Heart right ventricle (tissue), 16 donors: ENCODE measurements at regions not wholly inside any gene's neighbourhood (a gene's known extent, or its start where the extent isn't known, plus 50 kb on each side); places are given as distances from the start of the nearest gene placed in this dataset.

Experiments used
- ATAC-seq, 8 donors: fragments of 200-7000 bp; cut with Tn5 transposase; one replicate each; pipeline ENCODE4 v1.9.1; 2020; ENCODE audit warnings: mild to moderate bottlenecking in 8 of 8, moderate library complexity in 8 of 8, moderate number of reproducible peaks in 1 of 8
- DNase-seq, 2 donors: peaks; one replicate each; pipeline ENCODE4 v3.0.0-alpha.2; 2020
- H3K27ac ChIP-seq, 10 donors: fragments of 200-600 bp; sonication (generic) in 2 of 10; one replicate each; pipeline versions ENCODE4 v1.5.0 to v1.8.0; 2020 to 2022; ENCODE audit warnings: mild to moderate bottlenecking in 3 of 10
- H3K27me3 ChIP-seq, 7 donors: fragments of 200-600 bp; one replicate each; pipeline ENCODE4 v1.8.0; 2021 to 2022; ENCODE audit warnings: mild to moderate bottlenecking in 2 of 7
- H3K36me3 ChIP-seq, 9 donors: fragments of 200-600 bp; sonication (generic) in 1 of 9; one replicate each; pipeline versions ENCODE4 v1.5.0 to v1.8.0; 2020 to 2022; ENCODE audit warnings: mild to moderate bottlenecking in 2 of 9
- H3K4me1 ChIP-seq, 9 donors: fragments of 200-600 bp; sonication (generic) in 1 of 9; one replicate each; pipeline versions ENCODE4 v1.5.0 to v1.8.0; 2020 to 2022; ENCODE audit warnings: mild to moderate bottlenecking in 4 of 9
- H3K4me3 ChIP-seq, 10 donors: fragments of 200-600 bp; sonication (generic) in 2 of 10; one replicate each; pipeline versions ENCODE4 v1.5.0 to v1.8.0; 2020 to 2022; ENCODE audit warnings: mild to moderate bottlenecking in 7 of 10, moderate library complexity in 2 of 10
- H3K9me3 ChIP-seq, 11 donors: fragments of 200-600 bp in 10 of 11; sonication (generic) in 2 of 11; one replicate each; pipeline versions ENCODE4 v1.5.0 to v1.8.0; 2013 to 2022; ENCODE audit warnings: mild to moderate bottlenecking in 2 of 11, control low read depth in 1 of 11, moderate library complexity in 1 of 11
- CTCF ChIP-seq, 9 donors: fragments of 200-600 bp; sonication (generic) in 2 of 9; IDR thresholded peaks; one replicate each; pipeline versions ENCODE4 v1.5.0 to v1.8.0; 2021 to 2022; ENCODE audit warnings: antibody characterized with exemption in 9 of 9, mild to moderate bottlenecking in 5 of 9, moderate library complexity in 1 of 9
- WGBS, 2 donors: extraction: QIAGEN DNeasy Blood & Tissue Kit; methylation state at CpG; one replicate each; pipeline ENCODE4 v1.1.7; 2013; ENCODE audit warnings: inconsistent platforms in 1 of 2; 5-methylcytosine and 5-hydroxymethylcytosine counted together
- intact Hi-C, 10 donors: fragments of 100-400 bp; cut with DNase I; formaldehyde crosslinking; loops; one replicate each; pipeline versions ENCODE4 v1.11.1 to v1.14.2; 2022
- donor health status: Arrhythmogenic right ventricular cardiomyopathy.
- donor health status: ischemic (EF 13 %, LVEDD 7.1; RV severe dilation, severe dysfunction).
- donor health status: healthy with polysubstance abuse.
- donor health status: DM: no; HTN: yes; CAD: no.
- donor health status: DM: no; HTN: no; CAD: no.
- donor health status: ischemic (EF 25% LVEDD 6.9; RV normal size, moderate dysfunction).
- donor health status: ischemic (EF 25% LVEDD 5.7; RV mildly dilated, moderate dysfunction).
- donor health status: healthy.
- donor health status: DM: yes; HTN: yes; CAD: no.
- donor health status: Ischemic cardiomyopathy.
- donor health status: ischemic (EF 35%, LVEDD 5.7; RV mildly dilated, moderate dysfunction).
- donor health status: nonischemic (EF 11% LVEDD 7.7; RV severe dilation, severe dysfunction).
- donor health status: DM: yes; HTN: yes; CAD: no.
- donor health status: PGD.
- donor health status: ischemic (EF 29% LVEDD 5.4; RV normal size, mild dysfunction).
- donor health status: nonischemic (EF 23%, LVEDD 6.1; RV moderate dilation, normal function).

GRCh38 chr3:74550686-74551085, 63.8 kb downstream of the CNTN3 start:
- intact Hi-C loops: no loop called here
- ATAC-seq: no peak

GRCh38 chr3:74546426-74546825, 68.0 kb downstream of the CNTN3 start:
- Histone ChIP-seq H3K36me3 (no peaks in the 10 kb centered on the region), H3K27me3 (no peaks in the 10 kb centered on the region), H3K4me3 (no peak overlapping the region), H3K9me3 (peaks cover 0 to 4% (median 0%) of the 10 kb centered on the region in 11 donors), H3K27ac (no peak overlapping the region), H3K4me1 (no peaks in the 10 kb centered on the region)
- 50 to 52% methylated on average over 4 of the region's 4 CpGs for WGBS, 2 donors
- no peak for DNase-seq
- no peak for TF ChIP-seq CTCF (IDR thresholded peaks at IDR 0.05)
- intact Hi-C loops: no loop called here
- no peak for ATAC-seq

More at GRCh38 chr3:74550686-74551085, 63.8 kb downstream of the CNTN3 start:
- no peaks in the 10 kb centered on the region for H3K36me3 ChIP-seq
- WGBS, 2 donors: 85 to 87% methylated on average over 3 of the region's 3 CpGs
- peaks cover 0 to 17% (median under 1%) of the 10 kb centered on the region in 11 donors for H3K9me3 ChIP-seq
- no peak for TF ChIP-seq CTCF (IDR thresholded peaks at IDR 0.05)
- no peaks in the 10 kb centered on the region for H3K27me3 ChIP-seq
- H3K4me3 ChIP-seq: no peak overlapping the region
- no peak overlapping the region for H3K27ac ChIP-seq
- no peaks in the 10 kb centered on the region for H3K4me1 ChIP-seq
- no peak for DNase-seq

GRCh38 chr3:74542441-74542840, 72.0 kb downstream of the CNTN3 start:
- ATAC-seq: no peak
- intact Hi-C loops: no loop called here
- no peak for DNase-seq
- Histone ChIP-seq H3K4me1 (no peaks in the 10 kb centered on the region), H3K4me3 (no peak overlapping the region), H3K27me3 (no peaks in the 10 kb centered on the region), H3K36me3 (no peaks in the 10 kb centered on the region), H3K9me3 (no peaks in the 10 kb centered on the region), H3K27ac (no peak overlapping the region)
- no peak for TF ChIP-seq CTCF (IDR thresholded peaks at IDR 0.05)
- WGBS, 2 donors: 89 to 94% methylated on average over 2 of the region's 2 CpGs

- Histone ChIP-seq H3K36me3 (no peaks in the 10 kb centered on the region), H3K27ac (no peak overlapping the region), H3K9me3 (no peaks in the 10 kb centered on the region), H3K4me3 (no peak overlapping the region), H3K27me3 (no peaks in the 10 kb centered on the region), H3K4me1 (no peaks in the 10 kb centered on the region)
- DNase-seq (no peak), ATAC-seq (no peak)
- no peak for TF ChIP-seq CTCF (IDR thresholded peaks at IDR 0.05)
- 58 to 63% methylated on average over 3 of the region's 3 CpGs for WGBS, 2 donors
- intact Hi-C loops: no loop called here
Observed at GRCh38 chr3:74539876-74540275, 74.6 kb downstream of the CNTN3 start.

GRCh38 chr3:74538669-74539068, 75.8 kb downstream of the CNTN3 start:
- no peak for TF ChIP-seq CTCF (IDR thresholded peaks at IDR 0.05)
- DNase-seq (no peak), ATAC-seq (no peak)
- intact Hi-C loops: no loop called here
- no peak overlapping the region for H3K27ac ChIP-seq
- no peaks in the 10 kb centered on the region for H3K4me1 ChIP-seq
- no peak overlapping the region for H3K4me3 ChIP-seq
- no peaks in the 10 kb centered on the region for H3K27me3 ChIP-seq
- no peaks in the 10 kb centered on the region for H3K36me3 ChIP-seq
- 55 to 58% methylated on average over 1 of the region's 1 CpG for WGBS, 2 donors
- H3K9me3 ChIP-seq: no peaks in the 10 kb centered on the region
